ENCODE measurements at regions not wholly inside any gene's neighbourhood (a gene's known extent, or its start where the extent isn't known, plus 50 kb on each side); places are given as distances from the start of the nearest gene placed in this dataset.

DNA sequence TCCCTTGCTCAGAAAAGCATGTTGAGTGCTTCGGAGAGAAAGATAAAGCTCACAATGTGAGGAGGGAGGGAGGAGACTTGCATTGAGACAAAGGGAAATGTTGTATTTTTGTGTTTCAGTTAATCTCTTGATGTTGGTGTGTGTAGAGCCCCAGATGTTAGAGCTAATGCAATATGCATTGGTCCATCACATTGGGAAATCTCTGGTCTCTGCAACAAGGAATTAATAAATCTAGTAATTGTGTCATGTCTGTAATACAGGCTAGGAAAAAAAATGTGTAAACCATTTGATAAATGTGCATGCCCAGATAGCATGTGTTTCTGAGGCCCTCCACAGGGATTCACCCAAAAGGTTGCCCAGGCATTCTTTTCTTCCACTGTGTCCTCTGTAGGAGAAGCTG is 230.4 kb upstream of the KCNH8 start:
- Mint-ChIP-seq H3K4me3 (ENCODE audit: unreplicated experiment) (no peak overlapping the region), H3K9me3 (ENCODE audit: unreplicated experiment) (no peaks in the 10 kb centered on the region), H3K27me3 (ENCODE audit: insufficient read depth, unreplicated experiment) (no peaks in the 10 kb centered on the region), H3K27ac (ENCODE audit: unreplicated experiment) (no peak overlapping the region), H3K4me1 (ENCODE audit: low read depth, unreplicated experiment) (no peaks in the 10 kb centered on the region), H3K36me3 (ENCODE audit: insufficient read depth, unreplicated experiment) (no peaks in the 10 kb centered on the region)
- ChIA-PET CTCF (no interaction called here), POLR2A (no interaction called here)
- TF ChIP-seq, protein P1, sequence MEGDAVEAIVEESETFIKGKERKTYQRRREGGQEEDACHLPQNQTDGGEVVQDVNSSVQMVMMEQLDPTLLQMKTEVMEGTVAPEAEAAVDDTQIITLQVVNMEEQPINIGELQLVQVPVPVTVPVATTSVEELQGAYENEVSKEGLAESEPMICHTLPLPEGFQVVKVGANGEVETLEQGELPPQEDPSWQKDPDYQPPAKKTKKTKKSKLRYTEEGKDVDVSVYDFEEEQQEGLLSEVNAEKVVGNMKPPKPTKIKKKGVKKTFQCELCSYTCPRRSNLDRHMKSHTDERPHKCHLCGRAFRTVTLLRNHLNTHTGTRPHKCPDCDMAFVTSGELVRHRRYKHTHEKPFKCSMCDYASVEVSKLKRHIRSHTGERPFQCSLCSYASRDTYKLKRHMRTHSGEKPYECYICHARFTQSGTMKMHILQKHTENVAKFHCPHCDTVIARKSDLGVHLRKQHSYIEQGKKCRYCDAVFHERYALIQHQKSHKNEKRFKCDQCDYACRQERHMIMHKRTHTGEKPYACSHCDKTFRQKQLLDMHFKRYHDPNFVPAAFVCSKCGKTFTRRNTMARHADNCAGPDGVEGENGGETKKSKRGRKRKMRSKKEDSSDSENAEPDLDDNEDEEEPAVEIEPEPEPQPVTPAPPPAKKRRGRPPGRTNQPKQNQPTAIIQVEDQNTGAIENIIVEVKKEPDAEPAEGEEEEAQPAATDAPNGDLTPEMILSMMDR (IDR thresholded peaks at IDR 0.05; ENCODE audit: insufficient read depth in 1 of 2, low read depth in 1 of 2, low read length in 1 of 2, severe bottlenecking in 1 of 2, unreplicated experiment in 1 of 2) = no peak
- H3K36me3 ChIP-seq (ENCODE audit: control insufficient read depth, insufficient read depth, low read length) = no peaks in the 10 kb centered on the region
- H3K4me3 ChIP-seq (ENCODE audit: low read depth, low read length) = no peak overlapping the region
- no peaks in the 10 kb centered on the region for H3K9me3 ChIP-seq
- no peaks in the 10 kb centered on the region for H3K27me3 ChIP-seq (replicated peaks; ENCODE audit: control insufficient read depth, insufficient read depth, low read length)
- DNase-seq = no peak
- H3K4me1 ChIP-seq = no peaks in the 10 kb centered on the region
- BruUV-seq (replicated peaks) = no TSS peak
- intact Hi-C loops (cut with micrococcal nuclease; ENCODE audit: unreplicated experiment) = no loop called here

GRCh38 chr3:18902081-18902793 is 246.1 kb upstream of the KCNH8 start:
- Histone ChIP-seq H3K36me3 (ENCODE audit: control insufficient read depth, insufficient read depth, low read length) (no peaks in the 10 kb centered on the region), H3K4me1 (no peaks in the 10 kb centered on the region), H3K9me3 (no peaks in the 10 kb centered on the region), H3K4me3 (ENCODE audit: low read depth, low read length) (no peak overlapping the region), H3K27me3 (replicated peaks; ENCODE audit: control insufficient read depth, insufficient read depth, low read length) (no peaks in the 10 kb centered on the region)
- no peaks in the 10 kb centered on the region for H3K36me3 Mint-ChIP-seq (ENCODE audit: insufficient read depth, unreplicated experiment)
- POLR2A ChIA-PET = no interaction called here
- intact Hi-C loops (cut with micrococcal nuclease; ENCODE audit: unreplicated experiment) = no loop called here
- CTCF ChIA-PET = no interaction called here
- no TSS peak for BruUV-seq (replicated peaks)
- TF ChIP-seq, protein P1 (IDR thresholded peaks at IDR 0.05; ENCODE audit: insufficient read depth in 1 of 2, low read depth in 1 of 2, low read length in 1 of 2, severe bottlenecking in 1 of 2, unreplicated experiment in 1 of 2) = no peak
- DNase-seq = no peak
- no peaks in the 10 kb centered on the region for H3K4me1 Mint-ChIP-seq (ENCODE audit: low read depth, unreplicated experiment)
- H3K4me3 Mint-ChIP-seq (ENCODE audit: unreplicated experiment) = no peak overlapping the region
- H3K27ac Mint-ChIP-seq (ENCODE audit: unreplicated experiment) = no peak overlapping the region
- no peaks in the 10 kb centered on the region for H3K27me3 Mint-ChIP-seq (ENCODE audit: insufficient read depth, unreplicated experiment)
- no peaks in the 10 kb centered on the region for H3K9me3 Mint-ChIP-seq (ENCODE audit: unreplicated experiment)

DNA sequence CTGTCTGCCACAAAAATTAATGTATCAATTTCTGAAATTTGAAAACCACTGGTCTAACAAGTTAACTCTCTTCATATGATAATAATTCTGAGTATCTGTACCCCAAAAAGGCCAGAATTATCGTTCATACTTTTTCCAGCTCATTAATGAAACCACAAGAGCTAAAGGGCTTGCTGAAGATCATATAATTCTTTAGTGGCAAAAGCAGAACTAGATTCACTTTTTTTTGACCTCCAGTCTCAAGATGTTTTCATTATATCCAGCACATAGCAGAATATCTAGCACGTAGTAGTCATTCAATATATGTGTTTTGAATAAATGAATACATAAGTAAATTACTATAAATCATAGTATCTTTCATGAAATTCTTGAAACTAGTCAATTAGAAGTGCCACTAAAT is 246.7 kb upstream of the KCNH8 start:
- intact Hi-C loops (cut with micrococcal nuclease; ENCODE audit: unreplicated experiment) = no loop called here
- Mint-ChIP-seq H3K27me3 (ENCODE audit: insufficient read depth, unreplicated experiment) (no peaks in the 10 kb centered on the region), H3K36me3 (ENCODE audit: insufficient read depth, unreplicated experiment) (no peaks in the 10 kb centered on the region), H3K9me3 (ENCODE audit: unreplicated experiment) (no peaks in the 10 kb centered on the region), H3K4me3 (ENCODE audit: unreplicated experiment) (no peak overlapping the region), H3K27ac (ENCODE audit: unreplicated experiment) (no peak overlapping the region), H3K4me1 (ENCODE audit: low read depth, unreplicated experiment) (no peaks in the 10 kb centered on the region)
- no peaks in the 10 kb centered on the region for H3K4me1 ChIP-seq
- POLR2A ChIA-PET = no interaction called here
- no peaks in the 10 kb centered on the region for H3K36me3 ChIP-seq (ENCODE audit: control insufficient read depth, insufficient read depth, low read length)
- no peaks in the 10 kb centered on the region for H3K27me3 ChIP-seq (replicated peaks; ENCODE audit: control insufficient read depth, insufficient read depth, low read length)
- DNase-seq = no peak
- H3K9me3 ChIP-seq = no peaks in the 10 kb centered on the region
- H3K4me3 ChIP-seq (ENCODE audit: low read depth, low read length) = no peak overlapping the region
- TF ChIP-seq, protein P1 (IDR thresholded peaks at IDR 0.05; ENCODE audit: insufficient read depth in 1 of 2, low read depth in 1 of 2, low read length in 1 of 2, severe bottlenecking in 1 of 2, unreplicated experiment in 1 of 2) = no peak
- no TSS peak for BruUV-seq (replicated peaks)
- CTCF ChIA-PET = no interaction called here

Measured in Caco-2 (cell line).